Stimulated activated CD4-positive, alpha-beta T cell treated with anti-CD3 and anti-CD28 coated beads, TNF-alpha, amount 100 ng/mL, for 24 hours (primary cell): ENCODE measurements at regions not wholly inside any gene's neighbourhood (a gene's known extent, or its start where the extent isn't known, plus 50 kb on each side); places are given as distances from the start of the nearest gene placed in this dataset.
"Not testable (repeated sequence)": the region's sequence is repeated elsewhere in the genome, so short reads cannot be mapped to it uniquely, and the experiment has no call there.

Experiments
- DNase-seq, 3 experiments: peaks; one replicate each; pipeline ENCODE4 v3.0.0-alpha.2; 2020; ENCODE audit warnings: low read depth in 3 of 3

DNA sequence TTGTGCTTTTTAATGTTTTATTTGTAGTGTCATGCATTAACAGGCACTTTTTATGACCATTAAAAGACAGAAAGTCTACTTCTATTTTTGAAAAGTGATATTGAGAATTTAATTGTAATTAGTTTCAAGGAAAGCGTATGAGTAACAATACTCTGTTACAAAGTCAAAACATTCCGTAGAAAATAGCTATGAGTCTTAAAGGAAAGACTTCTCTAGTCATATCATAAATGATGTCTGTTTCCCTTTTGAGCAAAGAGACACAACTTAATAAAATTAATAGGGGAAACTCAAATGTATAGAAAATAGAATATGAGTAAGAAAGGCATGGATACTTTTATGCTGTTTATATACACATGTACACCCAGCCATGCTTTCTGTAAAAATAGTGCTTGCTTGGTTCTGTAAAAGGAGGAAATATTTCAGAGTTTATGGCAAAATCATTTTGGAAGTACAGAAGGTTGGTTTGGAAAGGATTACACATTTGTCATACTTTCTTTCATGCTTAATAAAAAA is 107.8 kb upstream of the AHI1 start:
- DNase-seq = no peak

GRCh38 chr6:135606392-135606791 is 108.9 kb upstream of the AHI1 start:
- no peak for DNase-seq

GRCh38 chr6:135608031-135608430 is 110.5 kb upstream of the AHI1 start:
- DNase-seq = no peak

DNA sequence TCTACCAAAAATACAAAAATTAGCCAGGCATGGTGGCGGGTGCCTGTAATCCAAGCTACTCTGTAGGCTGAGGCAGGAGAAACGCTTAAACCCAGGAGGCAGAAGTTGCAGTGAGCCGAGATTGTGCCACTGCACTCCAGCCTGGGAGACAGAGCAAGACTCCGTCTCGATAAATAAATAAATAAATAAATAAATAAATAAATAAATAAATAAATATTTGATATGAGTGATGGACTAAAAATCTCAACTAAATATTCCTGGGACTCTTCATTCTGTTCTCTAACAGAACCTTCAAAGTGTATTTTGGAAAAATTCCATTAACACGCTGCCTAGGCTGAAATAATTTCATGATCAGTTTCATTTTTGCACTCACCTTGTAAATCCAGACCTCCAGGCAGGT is 112.7 kb upstream of the AHI1 start:
- DNase-seq = not testable (repeated sequence)

DNA sequence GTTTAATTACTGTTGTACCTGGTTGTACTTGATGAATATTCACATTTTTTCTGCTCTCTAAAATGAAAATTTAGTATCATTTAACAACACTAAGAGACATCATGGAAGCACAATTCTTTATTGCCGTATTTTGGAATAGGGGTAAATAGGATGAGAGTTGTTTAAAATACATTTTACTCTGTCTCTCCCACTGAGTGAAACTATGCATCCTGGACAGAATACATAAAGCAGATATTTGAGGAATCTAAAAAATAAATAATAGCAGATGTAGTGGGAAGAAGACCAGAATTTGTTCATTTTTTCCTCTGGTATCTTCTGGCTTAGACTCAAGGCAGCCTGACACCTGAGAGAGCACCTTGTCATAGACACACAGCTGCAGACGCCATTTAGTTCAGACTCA is 119.1 kb upstream of the AHI1 start:
- no peak for DNase-seq

DNA sequence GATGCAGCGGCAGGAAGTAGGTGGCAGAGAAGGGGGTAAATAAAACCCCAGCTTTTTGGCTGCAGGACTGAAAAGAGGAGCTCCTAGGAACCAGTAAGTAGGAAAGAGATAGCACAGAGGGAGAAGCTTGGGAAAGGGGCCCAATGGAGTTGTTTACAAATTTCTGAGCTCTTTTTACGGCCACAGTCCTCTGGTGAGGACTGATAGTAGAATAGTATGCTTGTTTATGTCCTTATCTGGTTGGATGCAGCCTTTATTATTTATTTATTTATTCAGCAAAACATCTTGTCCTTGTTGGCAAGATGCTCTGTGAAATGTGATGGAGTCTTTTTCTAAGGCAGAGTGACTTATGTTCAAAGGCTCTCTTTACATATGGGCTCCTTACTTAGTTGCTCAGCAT is 119.7 kb upstream of the AHI1 start:
- DNase-seq = no peak

- no peak for DNase-seq
Measured at GRCh38 chr6:135622081-135622480, 124.5 kb upstream of the AHI1 start.

DNA sequence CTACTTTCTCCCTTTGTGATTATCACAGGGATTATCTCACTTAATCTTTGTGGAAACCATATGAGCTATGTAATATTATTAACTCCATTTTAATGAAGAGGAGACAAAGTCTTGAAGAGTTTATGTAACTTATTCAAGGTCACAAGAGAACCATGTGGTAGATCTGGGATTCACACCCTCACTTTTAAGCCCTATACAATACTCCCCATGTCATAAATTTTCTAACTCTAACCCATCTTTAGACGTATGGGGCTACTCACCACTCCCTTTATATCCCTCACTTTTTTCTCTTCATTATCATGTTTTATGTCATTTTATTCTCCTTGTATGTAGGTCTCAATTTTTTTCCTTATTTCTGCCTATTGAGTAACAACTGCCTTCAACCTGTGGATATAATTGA is 126.4 kb upstream of the AHI1 start:
- no peak for DNase-seq

DNA sequence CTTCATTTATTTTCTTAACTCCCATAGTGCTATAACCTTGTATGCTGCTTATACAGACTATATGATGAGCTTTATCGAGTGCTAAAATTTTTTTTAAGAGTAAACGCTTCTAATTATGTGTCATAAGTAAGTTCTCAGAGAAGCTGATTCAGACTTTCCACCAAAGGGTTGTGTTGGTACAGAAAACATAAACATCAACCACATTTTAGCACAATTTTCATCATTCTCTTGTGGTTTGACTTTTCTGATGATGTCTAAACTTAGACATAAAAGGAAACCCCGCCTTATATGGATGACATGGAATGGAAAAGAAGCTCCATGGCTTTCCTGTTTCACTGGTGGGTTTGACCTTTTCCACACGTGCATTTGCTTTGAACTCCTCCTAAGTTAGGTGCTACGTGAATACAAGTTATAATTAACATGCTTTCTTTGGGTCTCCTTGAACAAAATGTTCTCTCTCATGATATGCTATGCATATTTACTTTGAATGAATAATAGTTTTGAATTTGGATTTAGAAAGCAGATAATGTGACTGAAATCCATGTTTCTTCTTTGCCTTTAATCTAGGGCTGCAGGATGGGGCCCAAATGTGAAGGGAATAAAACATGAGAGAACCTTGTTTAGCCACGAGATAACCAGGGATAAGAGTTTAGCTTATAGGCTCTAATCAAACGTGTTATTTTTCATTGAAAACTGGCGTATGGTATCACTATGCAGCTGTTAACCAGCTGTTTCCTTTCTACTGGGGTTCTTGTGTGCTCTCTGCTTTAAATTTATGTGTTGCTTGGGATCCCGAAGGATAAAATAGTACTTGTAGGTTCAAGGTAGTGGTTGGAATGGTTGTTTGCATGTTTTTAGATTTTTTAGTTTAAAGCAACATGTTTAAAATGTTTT is 127.1 kb upstream of the AHI1 start:
- DNase-seq = no peak

GRCh38 chr6:135626001-135626400 is 128.5 kb upstream of the AHI1 start:
- not testable (repeated sequence) for DNase-seq

DNA sequence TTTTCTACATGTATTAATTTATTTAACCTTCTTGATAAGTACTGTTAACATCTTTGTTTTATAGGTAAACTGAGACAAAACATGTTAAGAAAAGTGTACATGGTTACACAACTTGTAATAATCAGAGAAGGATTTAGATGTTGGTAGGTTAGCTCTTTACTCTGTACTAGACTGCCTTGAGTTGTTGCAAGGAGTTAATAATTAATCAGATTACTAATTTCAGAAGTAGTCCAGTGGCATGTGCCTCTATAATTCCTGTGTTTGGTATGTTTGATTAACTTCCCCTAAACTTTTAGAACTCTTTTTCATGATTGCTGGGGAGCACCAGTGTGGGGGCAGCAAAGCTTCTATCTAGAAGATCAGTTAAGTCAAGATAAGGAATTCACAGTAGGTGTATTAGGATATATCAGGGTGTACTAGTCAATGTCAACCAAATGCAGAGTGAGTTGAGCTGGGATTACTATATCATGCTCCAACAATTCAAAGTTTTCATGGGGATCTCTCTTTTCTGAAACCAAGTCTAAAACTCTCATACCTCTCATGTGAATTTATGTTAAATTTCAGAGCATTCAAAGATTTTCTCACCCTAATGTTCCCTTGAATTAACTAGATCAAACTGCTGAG is 129.7 kb upstream of the AHI1 start:
- DNase-seq = no peak

DNA sequence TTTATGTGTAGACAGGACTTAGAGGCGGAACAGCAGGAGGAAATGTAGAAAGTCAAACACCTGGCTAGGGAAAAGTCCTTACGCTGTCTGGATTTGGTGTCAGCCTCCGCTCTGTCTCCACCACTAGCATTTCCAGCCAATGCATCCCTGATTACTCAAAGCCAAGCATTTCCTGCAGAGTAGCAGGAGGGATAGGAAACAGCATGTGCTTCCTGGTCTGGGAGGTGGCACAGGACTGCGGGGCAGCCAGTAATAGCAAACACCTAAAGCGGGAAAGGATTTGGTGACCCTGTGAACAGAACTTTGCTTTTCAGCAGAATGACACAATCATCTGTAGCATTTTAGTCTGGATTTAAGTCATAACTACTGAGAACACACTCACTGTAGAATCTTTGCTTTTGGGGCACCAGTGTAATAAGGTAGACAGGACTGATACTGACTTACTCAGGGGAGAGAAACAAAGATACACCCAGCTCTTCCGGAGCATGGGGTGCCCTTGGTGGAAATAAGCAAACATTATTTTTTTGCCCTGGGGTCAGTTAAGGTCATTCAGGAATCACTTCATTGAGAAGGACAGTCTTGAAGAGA is 133.3 kb upstream of the AHI1 start:
- no peak for DNase-seq

DNA sequence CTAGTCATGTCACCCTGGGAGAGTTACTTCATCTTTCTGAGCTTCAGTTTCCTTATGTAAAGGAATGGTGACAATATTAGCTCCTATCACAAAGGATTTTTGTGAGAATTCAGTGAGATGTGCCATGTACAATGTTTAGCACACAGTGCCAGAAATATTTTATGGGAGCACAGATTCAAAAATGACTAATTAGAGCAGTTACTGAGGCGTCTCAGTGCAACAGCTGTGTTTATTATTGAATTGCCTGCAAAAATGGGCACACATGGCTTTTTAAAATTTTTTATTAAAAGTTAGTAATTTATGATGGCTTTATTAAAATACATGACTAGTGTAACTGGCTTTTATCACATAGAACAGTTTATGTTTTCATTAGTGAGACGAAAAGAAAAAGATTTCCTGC is 134.3 kb upstream of the AHI1 start:
- no peak for DNase-seq

DNA sequence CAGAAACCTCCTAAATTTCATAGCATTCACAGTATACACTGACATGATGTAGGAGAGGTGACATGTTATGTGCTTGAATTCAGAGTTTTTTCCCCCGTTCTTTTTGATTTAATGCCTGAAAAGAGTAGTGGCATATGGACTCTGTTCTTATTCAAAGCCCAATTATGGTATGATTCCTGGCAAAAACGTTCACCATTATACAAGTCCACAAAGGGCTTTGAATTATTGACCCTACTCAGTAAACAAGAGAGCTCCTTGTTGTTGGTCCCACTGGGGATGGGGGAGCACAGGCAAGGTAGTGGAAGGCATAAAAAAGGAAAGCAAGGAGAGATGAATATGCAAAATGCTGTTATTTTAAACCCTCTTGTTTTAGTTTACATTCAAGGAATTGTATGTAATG is 136.0 kb upstream of the AHI1 start:
- DNase-seq = no peak

- DNase-seq = no peak
Measured at GRCh38 chr6:135637701-135638100, 140.2 kb upstream of the AHI1 start.

GRCh38 chr6:135638108-135638507 is 140.6 kb upstream of the AHI1 start:
- DNase-seq = no peak

- DNase-seq = no peak
Measured at GRCh38 chr6:135640048-135640447, 142.5 kb upstream of the AHI1 start.

DNA sequence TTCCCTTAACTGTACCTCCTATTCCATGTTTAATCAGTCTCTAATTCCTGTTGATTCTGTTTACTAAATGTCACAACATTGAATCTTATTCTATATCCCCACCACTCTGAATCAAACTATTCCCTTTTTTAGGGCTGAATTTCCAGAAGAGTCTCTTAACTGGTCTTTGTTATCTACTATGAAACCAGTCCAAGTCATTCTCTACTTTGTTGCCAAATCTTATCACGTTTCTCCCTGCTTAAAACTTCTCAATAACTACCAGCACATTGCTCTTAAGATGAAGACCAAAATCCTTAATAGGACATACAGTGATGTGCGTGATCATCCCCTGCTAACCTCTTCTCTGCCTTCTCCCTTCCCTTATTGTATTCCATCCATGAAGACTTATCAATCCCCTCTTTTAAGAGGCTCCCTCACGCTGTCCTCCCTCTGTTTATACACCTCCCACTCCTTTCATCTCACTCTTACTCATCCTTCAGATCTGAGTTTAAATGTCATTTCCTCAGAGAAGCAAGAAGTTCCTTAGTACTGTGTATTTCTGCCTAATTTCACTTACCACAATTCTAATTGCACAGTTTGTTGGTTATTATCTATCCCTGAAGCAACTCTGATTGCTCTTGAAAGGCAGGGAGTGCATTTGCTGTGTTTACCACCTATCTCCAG is 143.0 kb upstream of the AHI1 start:
- no peak for DNase-seq

- DNase-seq = no peak
Measured at GRCh38 chr6:135642912-135643311, 145.4 kb upstream of the AHI1 start.

GRCh38 chr6:135644394-135644793 is 146.9 kb upstream of the AHI1 start:
- no peak for DNase-seq

DNA sequence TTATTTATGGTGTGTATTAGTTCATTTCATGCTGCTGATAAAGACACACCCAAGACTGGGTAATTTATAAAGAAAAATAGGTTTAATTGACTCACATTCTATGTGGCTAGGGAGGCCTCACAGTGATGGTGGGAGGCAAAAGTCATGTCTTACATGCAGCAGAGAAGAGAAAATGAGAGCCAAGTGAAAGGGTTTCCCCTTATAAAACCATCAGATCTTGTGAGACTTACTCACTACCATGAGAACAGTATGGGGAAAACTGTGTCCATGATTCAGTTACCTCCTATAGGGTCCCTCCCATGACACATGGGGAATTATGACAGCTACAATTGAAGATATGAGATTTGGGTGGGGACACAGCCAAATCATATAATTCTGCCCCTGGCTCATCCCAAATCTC is 150.0 kb upstream of the AHI1 start:
- no peak for DNase-seq
